ENCODE measurements at regions not wholly inside any gene's neighbourhood (a gene's known extent, or its start where the extent isn't known, plus 50 kb on each side); places are given as distances from the start of the nearest gene placed in this dataset.

GRCh38 chr6:51214442-51214841 is 395.8 kb downstream of the TFAP2B start:
- TF ChIP-seq EP300 (IDR thresholded peaks at IDR 0.05) (no peak), CTCF (IDR thresholded peaks at IDR 0.05) (no peak), POLR2AphosphoS5 (IDR thresholded peaks at IDR 0.05) (no peak), POLR2A (IDR thresholded peaks at IDR 0.05; ENCODE audit: low read depth) (no peak)
